ENCODE measurements at regions not wholly inside any gene's neighbourhood (a gene's known extent, or its start where the extent isn't known, plus 50 kb on each side); places are given as distances from the start of the nearest gene placed in this dataset.

DNA sequence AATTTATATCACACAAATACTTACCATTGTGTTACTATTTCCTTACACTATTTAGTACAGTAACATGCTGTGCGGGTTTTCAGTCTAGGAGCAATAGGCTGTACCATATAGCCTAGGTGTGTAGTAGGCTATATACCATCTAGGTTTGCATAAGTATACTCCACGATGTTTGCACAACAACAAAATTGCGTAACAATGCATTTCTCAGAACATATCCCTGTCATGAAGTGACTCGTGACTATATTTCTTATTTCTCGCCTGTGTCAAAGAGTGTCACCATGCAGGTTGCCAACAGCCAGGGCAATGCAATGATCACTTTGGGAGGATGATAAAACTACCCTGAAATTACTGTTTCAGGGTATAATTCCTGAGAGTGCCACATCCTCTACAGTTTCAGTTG, 65.6 kb upstream of the CD180 start:
- TF ChIP-seq TAF1 (IDR thresholded peaks at IDR 0.05; ENCODE audit: borderline replicate concordance, low read depth, low read length) (no peak), POLR2A (IDR thresholded peaks at IDR 0.05; ENCODE audit: low read depth, low read length) (no peak)
